H7 (cell line): ENCODE measurements at regions not wholly inside any gene's neighbourhood (a gene's known extent, or its start where the extent isn't known, plus 50 kb on each side); places are given as distances from the start of the nearest gene placed in this dataset.

Experiments
- DNase-seq: peaks from one replicate; pipeline ENCODE4 v3.0.0; 2012
- H3K27me3 ChIP-seq: 2 replicates; pipeline ENCODE4 v1.6.0; 2011; ENCODE audit warnings: mild to moderate bottlenecking, low read length; ENCODE audit not compliant: control insufficient read depth, insufficient read depth
- H3K36me3 ChIP-seq: replicated peaks from 2 replicates; pipeline ENCODE4 v1.5.1; 2011; ENCODE audit warnings: low read length; ENCODE audit not compliant: control insufficient read depth, insufficient read depth
- H3K4me3 ChIP-seq: 2 replicates; pipeline ENCODE4 v1.5.1; 2011; ENCODE audit warnings: low read depth, mild to moderate bottlenecking, control low read depth, low read length, moderate library complexity; ENCODE audit not compliant: insufficient read depth

GRCh38 chr3:13146643-13147143, 73.5 kb upstream of the IQSEC1 start:
- no peak overlapping the region for H3K4me3 ChIP-seq
- H3K36me3 ChIP-seq = no peaks in the 10 kb centered on the region
- DNase-seq = no peak
- H3K27me3 ChIP-seq = no peaks in the 10 kb centered on the region

DNA sequence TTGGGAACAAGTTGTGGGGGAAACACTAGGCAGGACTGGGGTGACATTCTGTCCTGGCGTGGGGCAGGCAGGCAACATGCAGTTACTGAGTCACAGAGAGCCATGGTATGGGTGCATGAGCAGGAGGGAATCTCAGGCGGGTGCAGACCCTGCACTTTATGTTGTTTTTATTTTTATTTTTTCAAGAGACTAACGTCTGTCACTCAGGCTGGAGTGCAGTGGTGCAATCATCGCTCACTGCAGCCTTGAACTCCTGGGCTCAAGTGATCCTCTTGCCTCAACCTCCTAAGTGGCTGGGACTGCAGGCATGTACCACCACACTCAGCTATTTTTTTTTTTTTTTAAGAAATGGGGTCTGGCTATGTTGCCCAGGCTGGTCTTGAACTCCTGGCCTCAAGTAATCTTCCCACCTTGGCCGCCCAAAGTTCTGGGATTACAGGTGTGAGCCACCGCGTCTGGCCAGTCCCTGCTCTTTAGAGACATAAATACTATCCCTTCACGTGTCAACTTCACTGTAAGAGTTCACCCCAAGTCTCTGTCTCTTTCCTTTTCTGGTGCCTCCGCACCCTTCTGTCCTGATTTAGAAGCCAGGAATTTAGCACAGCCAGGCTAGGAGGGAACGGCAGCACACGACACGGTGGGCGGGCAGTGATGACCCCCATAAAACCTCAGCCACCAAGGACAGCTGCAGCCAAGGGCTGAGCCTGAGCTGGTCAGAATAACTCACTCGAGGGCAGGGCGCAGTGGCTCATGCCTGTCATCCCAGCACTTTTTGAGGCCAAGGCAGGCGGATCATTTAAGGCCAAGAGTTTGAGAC, 72.8 kb upstream of the IQSEC1 start:
- Histone ChIP-seq H3K4me3 (no peak overlapping the region), H3K36me3 (no peaks in the 10 kb centered on the region), H3K27me3 (no peaks in the 10 kb centered on the region)
- DNase-seq = no peak

- DNase-seq = peak; percentile 87
- Histone ChIP-seq H3K4me3 (no peak overlapping the region), H3K36me3 (no peaks in the 10 kb centered on the region), H3K27me3 (no peaks in the 10 kb centered on the region; the same call in 1 of the 2 replicates)
These were observed 72.0 kb upstream of the IQSEC1 start for GRCh38 chr3:13145131-13145825.

GRCh38 chr3:13144163-13145023, 71.2 kb upstream of the IQSEC1 start:
- no peaks in the 10 kb centered on the region; the same call in 1 of the 2 replicates for H3K27me3 ChIP-seq
- H3K4me3 ChIP-seq = no peak overlapping the region
- DNase-seq = no peak
- H3K36me3 ChIP-seq = no peaks in the 10 kb centered on the region

GRCh38 chr3:13143381-13144004, 70.3 kb upstream of the IQSEC1 start:
- DNase-seq = no peak
- Histone ChIP-seq H3K4me3 (no peak overlapping the region), H3K36me3 (no peaks in the 10 kb centered on the region), H3K27me3 (no peaks in the 10 kb centered on the region; the same call in 1 of the 2 replicates)

GRCh38 chr3:13142552-13143380, 69.5 kb upstream of the IQSEC1 start:
- Histone ChIP-seq H3K4me3 (no peak overlapping the region), H3K27me3 (no peaks in the 10 kb centered on the region; the same call in 1 of the 2 replicates), H3K36me3 (no peaks in the 10 kb centered on the region)
- DNase-seq = no peak

- Histone ChIP-seq H3K36me3 (no peaks in the 10 kb centered on the region), H3K4me3 (no peak overlapping the region), H3K27me3 (no peaks in the 10 kb centered on the region; the same call in 1 of the 2 replicates)
- DNase-seq = peak; percentile 92
These were observed 68.8 kb upstream of the IQSEC1 start for GRCh38 chr3:13141991-13142412.

DNA sequence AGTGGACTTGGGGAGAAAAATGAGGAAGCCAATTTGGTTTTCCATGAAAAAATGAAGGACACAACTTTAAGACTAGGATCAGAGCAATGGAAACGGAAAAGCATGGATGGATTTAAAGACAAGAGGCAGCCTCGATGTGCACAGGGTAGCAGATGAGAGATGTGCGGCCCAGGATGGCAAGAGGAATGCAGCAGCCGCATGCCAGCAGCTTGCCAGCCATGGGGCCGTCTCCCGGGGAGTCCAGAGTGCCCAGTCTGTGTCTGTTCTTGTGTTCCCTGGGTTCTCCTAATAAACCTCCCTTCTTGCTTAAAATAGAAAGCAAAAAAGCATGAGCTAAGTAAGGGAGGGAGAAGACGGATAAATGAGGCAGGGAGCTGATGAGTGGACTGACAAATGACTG, 68.0 kb upstream of the IQSEC1 start:
- no peaks in the 10 kb centered on the region; the same call in 1 of the 2 replicates for H3K27me3 ChIP-seq
- H3K4me3 ChIP-seq = no peak overlapping the region
- H3K36me3 ChIP-seq = no peaks in the 10 kb centered on the region
- DNase-seq = no peak

- no peaks in the 10 kb centered on the region; the same call in 1 of the 2 replicates for H3K27me3 ChIP-seq
- DNase-seq = no peak
- H3K4me3 ChIP-seq = no peak overlapping the region
- H3K36me3 ChIP-seq = no peaks in the 10 kb centered on the region
These were observed 67.4 kb upstream of the IQSEC1 start for GRCh38 chr3:13140596-13140995.

DNA sequence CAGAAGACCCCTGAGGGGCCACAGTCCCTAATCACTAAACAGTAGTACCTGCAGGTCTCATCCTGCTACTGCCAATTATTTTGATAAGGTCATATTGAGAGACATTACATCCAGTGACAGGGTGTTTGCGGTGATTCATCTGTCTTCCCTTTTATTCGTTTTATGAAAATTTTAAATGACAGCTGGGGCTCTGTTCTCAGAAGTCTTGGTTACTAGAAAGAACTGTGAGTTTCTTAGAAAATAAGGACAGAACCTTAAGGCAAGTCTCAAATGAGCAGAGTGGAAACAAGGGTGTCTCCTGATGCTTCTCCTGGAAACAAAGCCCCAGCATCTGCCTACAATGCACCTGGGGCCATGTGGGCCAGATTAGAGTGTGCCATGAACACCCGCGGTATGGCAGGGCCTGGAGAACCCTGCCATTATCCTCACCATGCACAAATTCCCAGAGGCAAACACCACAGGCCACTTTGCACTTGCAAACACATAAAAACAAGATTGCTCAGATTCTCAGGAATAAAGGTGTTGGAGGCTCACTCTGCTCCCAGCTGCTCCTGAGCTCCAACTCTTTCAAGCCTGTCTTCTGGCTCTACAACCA, 66.3 kb upstream of the IQSEC1 start:
- H3K4me3 ChIP-seq = no peak overlapping the region
- H3K36me3 ChIP-seq = no peaks in the 10 kb centered on the region
- H3K27me3 ChIP-seq = no peaks in the 10 kb centered on the region; the same call in 1 of the 2 replicates
- no peak for DNase-seq

DNA sequence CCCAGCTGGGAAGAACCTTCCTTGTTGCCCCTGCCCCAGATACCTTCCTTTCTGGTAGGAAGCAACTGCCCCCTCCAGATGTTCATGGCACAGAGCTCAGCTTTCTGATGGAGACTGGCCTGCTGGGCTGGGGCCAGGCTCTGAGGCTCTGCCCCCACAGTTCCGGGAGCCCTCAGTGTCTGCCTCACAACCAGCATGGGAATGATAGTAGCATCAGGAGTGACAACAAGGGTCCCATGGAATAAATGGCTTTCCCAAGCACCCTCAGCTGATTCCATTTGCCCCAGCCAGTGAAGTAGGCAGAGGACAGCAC, 65.6 kb upstream of the IQSEC1 start:
- no peak for DNase-seq
- Histone ChIP-seq H3K27me3 (no peaks in the 10 kb centered on the region; the same call in 1 of the 2 replicates), H3K36me3 (no peaks in the 10 kb centered on the region), H3K4me3 (no peak overlapping the region)

- no peak for DNase-seq
- Histone ChIP-seq H3K36me3 (no peaks in the 10 kb centered on the region), H3K4me3 (no peak overlapping the region), H3K27me3 (no peaks in the 10 kb centered on the region; the same call in 1 of the 2 replicates)
These were observed 65.0 kb upstream of the IQSEC1 start for GRCh38 chr3:13137941-13138832.
